ENCODE measurements at regions not wholly inside any gene's neighbourhood (a gene's known extent, or its start where the extent isn't known, plus 50 kb on each side); places are given as distances from the start of the nearest gene placed in this dataset.

GRCh38 chr11:127143251-127143650 is 142.7 kb upstream of the KIRREL3 start:
- DNase-seq (ENCODE audit: insufficient read length, low spot score): no peak
- TF ChIP-seq, protein P1, sequence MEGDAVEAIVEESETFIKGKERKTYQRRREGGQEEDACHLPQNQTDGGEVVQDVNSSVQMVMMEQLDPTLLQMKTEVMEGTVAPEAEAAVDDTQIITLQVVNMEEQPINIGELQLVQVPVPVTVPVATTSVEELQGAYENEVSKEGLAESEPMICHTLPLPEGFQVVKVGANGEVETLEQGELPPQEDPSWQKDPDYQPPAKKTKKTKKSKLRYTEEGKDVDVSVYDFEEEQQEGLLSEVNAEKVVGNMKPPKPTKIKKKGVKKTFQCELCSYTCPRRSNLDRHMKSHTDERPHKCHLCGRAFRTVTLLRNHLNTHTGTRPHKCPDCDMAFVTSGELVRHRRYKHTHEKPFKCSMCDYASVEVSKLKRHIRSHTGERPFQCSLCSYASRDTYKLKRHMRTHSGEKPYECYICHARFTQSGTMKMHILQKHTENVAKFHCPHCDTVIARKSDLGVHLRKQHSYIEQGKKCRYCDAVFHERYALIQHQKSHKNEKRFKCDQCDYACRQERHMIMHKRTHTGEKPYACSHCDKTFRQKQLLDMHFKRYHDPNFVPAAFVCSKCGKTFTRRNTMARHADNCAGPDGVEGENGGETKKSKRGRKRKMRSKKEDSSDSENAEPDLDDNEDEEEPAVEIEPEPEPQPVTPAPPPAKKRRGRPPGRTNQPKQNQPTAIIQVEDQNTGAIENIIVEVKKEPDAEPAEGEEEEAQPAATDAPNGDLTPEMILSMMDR (IDR thresholded peaks at IDR 0.05; ENCODE audit: insufficient read depth, missing control alignments): no peak
- FAIRE-seq: no peak

- FAIRE-seq: no peak
- no peak for DNase-seq (ENCODE audit: insufficient read length, low spot score)
- TF ChIP-seq, protein P1 (IDR thresholded peaks at IDR 0.05; ENCODE audit: insufficient read depth, missing control alignments): no peak
Measured at GRCh38 chr11:127138613-127139012, 138.0 kb upstream of the KIRREL3 start.

GRCh38 chr11:127137771-127138280 is 137.3 kb upstream of the KIRREL3 start:
- no peak for FAIRE-seq
- DNase-seq (ENCODE audit: insufficient read length, low spot score): no peak
- TF ChIP-seq, protein P1 (IDR thresholded peaks at IDR 0.05; ENCODE audit: insufficient read depth, missing control alignments): no peak

DNA sequence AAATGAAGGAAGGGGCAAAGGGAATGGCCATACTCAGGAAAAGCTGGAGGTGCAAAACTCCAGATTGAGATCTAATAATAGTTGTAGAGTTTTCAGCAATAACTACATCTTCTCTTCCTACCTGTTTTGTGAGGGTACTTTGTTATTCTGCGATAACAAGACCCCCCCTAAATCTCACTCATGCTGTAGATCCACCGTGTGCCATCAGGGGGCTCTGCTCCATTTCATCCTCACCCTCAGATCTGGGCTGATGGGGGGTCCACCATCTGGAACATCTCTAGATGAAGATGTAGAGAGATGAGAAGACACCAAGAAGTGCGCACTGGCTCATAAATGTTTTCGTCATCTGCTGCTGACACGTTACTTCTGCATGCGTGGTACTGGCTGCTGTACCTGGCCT is 135.9 kb upstream of the KIRREL3 start:
- TF ChIP-seq, protein P1 (IDR thresholded peaks at IDR 0.05; ENCODE audit: insufficient read depth, missing control alignments): no peak
- DNase-seq (ENCODE audit: insufficient read length, low spot score) (no peak), FAIRE-seq (no peak)

DNA sequence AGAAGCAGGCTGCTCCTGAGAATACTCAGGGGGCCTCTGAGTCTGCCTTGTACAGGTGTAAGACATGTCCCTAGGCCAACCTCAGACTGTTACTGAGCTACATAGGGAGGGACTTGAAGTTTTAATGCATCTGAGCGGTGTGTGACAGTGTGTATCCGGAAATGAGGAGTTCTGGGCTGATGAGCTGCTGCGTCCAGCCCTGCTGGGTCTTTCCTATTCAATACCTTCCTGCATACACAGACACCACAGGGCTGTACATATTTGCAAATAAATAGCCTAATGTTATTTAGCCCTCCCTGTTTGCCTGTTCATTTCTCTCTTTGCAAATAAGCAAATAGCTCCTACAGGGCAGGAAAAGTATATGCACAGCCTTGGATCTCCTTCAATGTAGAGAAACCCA is 134.7 kb upstream of the KIRREL3 start:
- no peak for DNase-seq (ENCODE audit: insufficient read length, low spot score)
- TF ChIP-seq, protein P1 (IDR thresholded peaks at IDR 0.05; ENCODE audit: insufficient read depth, missing control alignments): no peak
- no peak for FAIRE-seq

DNA sequence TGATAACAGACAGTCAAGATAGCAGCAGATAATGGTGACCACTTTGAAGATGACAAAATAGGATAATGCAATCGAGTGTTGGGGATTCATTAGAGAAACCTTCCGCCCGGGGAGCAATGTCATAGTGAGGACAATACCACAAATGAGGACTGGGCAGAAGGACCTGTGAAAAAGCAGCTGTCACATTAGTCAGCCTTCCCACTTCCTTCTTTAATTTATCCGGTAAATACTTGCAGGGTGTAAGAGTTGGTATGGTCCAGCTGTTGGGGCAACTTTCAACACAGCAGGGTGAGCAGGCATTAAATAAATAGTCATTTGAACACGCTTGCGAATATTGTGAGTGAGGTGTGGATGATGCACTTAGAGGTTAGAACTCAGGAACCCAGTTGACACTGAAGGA is 132.5 kb upstream of the KIRREL3 start:
- TF ChIP-seq, protein P1 (IDR thresholded peaks at IDR 0.05; ENCODE audit: insufficient read depth, missing control alignments): no peak
- DNase-seq (ENCODE audit: insufficient read length, low spot score) (no peak), FAIRE-seq (no peak)

GRCh38 chr11:127130321-127130720 is 129.8 kb upstream of the KIRREL3 start:
- TF ChIP-seq, protein P1 (IDR thresholded peaks at IDR 0.05; ENCODE audit: insufficient read depth, missing control alignments): no peak
- no peak for FAIRE-seq
- no peak for DNase-seq (ENCODE audit: insufficient read length, low spot score)
